GM21576 (cell line): ENCODE measurements at regions not wholly inside any gene's neighbourhood (a gene's known extent, or its start where the extent isn't known, plus 50 kb on each side); places are given as distances from the start of the nearest gene placed in this dataset.
A peak's percentile ranks its signal among the peaks of the same experiment; 100 is the strongest.
"Not testable (repeated sequence)": the region's sequence is repeated elsewhere in the genome, so short reads cannot be mapped to it uniquely, and the experiment has no call there.

ENCODE experiments used
- ATAC-seq: cut with Tn5 transposase; IDR thresholded peaks from one replicate; pipeline ENCODE4 v1.9.1; 2021; ENCODE audit warnings: mild to moderate bottlenecking, moderate library complexity; ENCODE audit not compliant: unreplicated experiment

- ATAC-seq = no peak
Observed at GRCh38 chr6:12348530-12349511, 58.7 kb downstream of the EDN1 start.

GRCh38 chr6:12350644-12351170 is 60.5 kb downstream of the EDN1 start:
- ATAC-seq = no peak

- ATAC-seq = no peak
Observed at GRCh38 chr6:12351672-12352071, 61.5 kb downstream of the EDN1 start.

- ATAC-seq = no peak
Observed at GRCh38 chr6:12353731-12354130, 63.6 kb downstream of the EDN1 start.

GRCh38 chr6:12354499-12354898 is 64.3 kb downstream of the EDN1 start:
- no peak for ATAC-seq

- no peak for ATAC-seq
Observed at GRCh38 chr6:12355354-12355753, 65.2 kb downstream of the EDN1 start.

- no peak for ATAC-seq
Observed at GRCh38 chr6:12356431-12356830, 66.3 kb downstream of the EDN1 start.

- ATAC-seq = peak; percentile 66
Observed at GRCh38 chr6:12356983-12357972, 67.1 kb downstream of the EDN1 start.

GRCh38 chr6:12359036-12359435 is 68.9 kb downstream of the EDN1 start:
- no peak for ATAC-seq

GRCh38 chr6:12361042-12361765 is 71.0 kb downstream of the EDN1 start:
- no peak for ATAC-seq

GRCh38 chr6:12363277-12363650 is 73.1 kb downstream of the EDN1 start:
- ATAC-seq = not testable (repeated sequence)

GRCh38 chr6:12363651-12364381 is 73.7 kb downstream of the EDN1 start:
- peak; percentile 67 for ATAC-seq

- ATAC-seq = no peak
Observed at GRCh38 chr6:12364621-12365020, 74.5 kb downstream of the EDN1 start.

GRCh38 chr6:12366731-12367130 is 76.6 kb downstream of the EDN1 start:
- ATAC-seq = no peak

- ATAC-seq = no peak
Observed at GRCh38 chr6:12367412-12367811, 77.3 kb downstream of the EDN1 start.

- ATAC-seq = no peak
Observed at GRCh38 chr6:12369355-12369754, 79.2 kb downstream of the EDN1 start.

GRCh38 chr6:12369781-12370262 is 79.7 kb downstream of the EDN1 start:
- peak; percentile 57 for ATAC-seq

- no peak for ATAC-seq
Observed at GRCh38 chr6:12371151-12371550, 81.0 kb downstream of the EDN1 start.

GRCh38 chr6:12371641-12372146 is 81.5 kb downstream of the EDN1 start:
- no peak for ATAC-seq
